HCT116 (cell line): ENCODE measurements at regions not wholly inside any gene's neighbourhood (a gene's known extent, or its start where the extent isn't known, plus 50 kb on each side); places are given as distances from the start of the nearest gene placed in this dataset.

Source experiments
- ATAC-seq: fragments of 200-7000 bp; cut with Tn5 transposase; 2 replicates; pipeline ENCODE4 v1.9.1; 2020; ENCODE audit warnings: mild to moderate bottlenecking, moderate library complexity
- BruUV-seq: library from RNA; stranded (reverse); fragments of 400-500 nt; replicated peaks from 2 replicates; lab custom pipeline; 2021; lab: Mats Ljungman, UMichigan
- CTCF ChIA-PET: fragments of 300-600 bp; sonication (Branson Sonifier 250); formaldehyde crosslinking; loops from one replicate; lab custom pipeline; 2021; ENCODE audit warnings: antibody characterized with exemption; lab: Charles Lee
- POLR2A ChIA-PET: fragments of 300-600, 350-600 bp; sonication (Branson Sonifier 250); formaldehyde crosslinking; loops from one replicate; lab custom pipeline; 2021; ENCODE audit warnings: antibody characterized with exemption; lab: Charles Lee
- RAD21 ChIA-PET, 2 experiments: fragments of 300-600 bp; sonication (Branson Sonifier 250); formaldehyde crosslinking; loops; one replicate each; lab custom pipeline; 2023; ENCODE audit warnings: low total read pairs in 2 of 2; ENCODE audit not compliant: uncharacterized antibody in 2 of 2, unreplicated experiment in 2 of 2, low non-redundant PET in 1 of 2; lab: Charles Lee
- DNase-seq: peaks from one replicate; pipeline ENCODE4 v3.0.0-alpha.2; 2010; ENCODE audit warnings: low read depth, low spot score
- H2AFZ ChIP-seq: fragments of 200-600 bp; shearing (Covaris generic), sonication (generic); 2 replicates; pipeline ENCODE4 v1.6.1; 2017; ENCODE audit warnings: low read depth, mixed run types, mixed read lengths, antibody characterized with exemption, low read length; ENCODE audit not compliant: poor library complexity, severe bottlenecking
- H3K27ac ChIP-seq: 2 replicates; pipeline ENCODE4 v1.5.1; 2012; ENCODE audit warnings: low read depth, low read length
- H3K27me3 ChIP-seq: fragments of 200-600 bp; sonication (generic); 2 replicates; pipeline ENCODE4 v1.6.1; 2016; ENCODE audit warnings: mixed run types, low read length, mixed read lengths; ENCODE audit not compliant: insufficient read depth
- H3K36me3 ChIP-seq, 2 experiments: fragments of 200-500 bp in 1 of 2; fragments of 200-600 bp in 1 of 2; sonication (Bioruptor generic) in 1 of 2; sonication (generic) in 1 of 2; 2 replicates each; pipeline versions ENCODE4 v1.5.1 to v1.6.1; 2014 to 2016; ENCODE audit warnings: low read length in 2 of 2, inconsistent platforms in 1 of 2, mixed read lengths in 1 of 2, mixed run types in 1 of 2; ENCODE audit not compliant: insufficient read depth in 2 of 2, control insufficient read depth in 1 of 2
- H3K4me1 ChIP-seq, 2 experiments: fragments of 200-600 bp in 1 of 2; sonication (generic) in 1 of 2; 2 replicates each; pipeline versions ENCODE4 v1.5.1 to v1.6.1; 2012 to 2017; ENCODE audit warnings: low read length in 2 of 2, inconsistent platforms in 1 of 2, mild to moderate bottlenecking in 1 of 2, mixed read lengths in 1 of 2, mixed run types in 1 of 2, moderate library complexity in 1 of 2; ENCODE audit not compliant: insufficient read depth in 2 of 2, control insufficient read depth in 1 of 2
- H3K4me2 ChIP-seq: fragments of 200-600 bp; sonication (generic); 2 replicates; pipeline ENCODE4 v1.6.1; 2017; ENCODE audit warnings: mixed run types, low read length, mixed read lengths
- H3K4me3 ChIP-seq, 2 experiments: fragments of 200-600 bp in 1 of 2; sonication (generic) in 1 of 2; replicated peaks in 1 of 2; 2 replicates each; pipeline ENCODE4 v1.5.1; 2011 to 2016; ENCODE audit warnings: low read length in 2 of 2, control low read depth in 1 of 2, low read depth in 1 of 2, mild to moderate bottlenecking in 1 of 2, mixed read lengths in 1 of 2, mixed run types in 1 of 2
- H3K79me2 ChIP-seq: fragments of 200-600 bp; sonication (generic); 2 replicates; pipeline ENCODE4 v1.6.1; 2017; ENCODE audit warnings: mild to moderate bottlenecking, mixed run types, low read length, moderate library complexity, mixed read lengths; ENCODE audit not compliant: insufficient read depth
- H3K9ac ChIP-seq: fragments of 200-600 bp; sonication (generic); 2 replicates; pipeline ENCODE4 v1.6.1; 2016; ENCODE audit warnings: low read length, mixed read lengths
- H3K9me2 ChIP-seq: fragments of 200-600 bp; sonication (generic), shearing (Covaris generic); 2 replicates; pipeline ENCODE4 v1.6.1; 2017; ENCODE audit warnings: mixed run types, mild to moderate bottlenecking, moderate library complexity; ENCODE audit not compliant: insufficient read depth
- H3K9me3 ChIP-seq, 2 experiments: fragments of 200-500 bp in 1 of 2; fragments of 200-600 bp in 1 of 2; sonication (Bioruptor generic) in 1 of 2; sonication (generic) in 1 of 2; 2 replicates each; pipeline ENCODE4 v1.6.1; 2014 to 2017; ENCODE audit warnings: low read length in 2 of 2, mixed read lengths in 2 of 2, inconsistent platforms in 1 of 2, low read depth in 1 of 2, mild to moderate bottlenecking in 1 of 2, mixed run types in 1 of 2, moderate library complexity in 1 of 2; ENCODE audit not compliant: control insufficient read depth in 1 of 2, insufficient read depth in 1 of 2
- H4K20me1 ChIP-seq: fragments of 200-600 bp; sonication (generic), shearing (Covaris generic); 2 replicates; pipeline ENCODE4 v1.6.1; 2017; ENCODE audit warnings: mixed run types, mild to moderate bottlenecking, moderate library complexity; ENCODE audit not compliant: insufficient read depth
- CBX3 ChIP-seq: IDR thresholded peaks from 2 replicates; pipeline ENCODE4 v1.6.1; 2012; ENCODE audit warnings: low read depth
- EGR1 ChIP-seq: IDR thresholded peaks from 2 replicates; pipeline ENCODE4 v1.6.1; 2012; ENCODE audit warnings: low read depth
- ELF1 ChIP-seq: IDR thresholded peaks from 2 replicates; pipeline ENCODE4 v1.6.1; 2012; ENCODE audit warnings: low read depth, borderline replicate concordance
- EZH2phosphoT487 ChIP-seq: fragments of 200-600 bp; IDR thresholded peaks from 2 replicates; pipeline ENCODE4 v1.6.1; 2018; ENCODE audit warnings: antibody characterized with exemption, borderline replicate concordance
- JUND ChIP-seq: IDR thresholded peaks from 2 replicates; pipeline ENCODE4 v1.6.1; 2012
- POLR2A ChIP-seq: IDR thresholded peaks from 2 replicates; pipeline ENCODE4 v1.7.0; 2011; ENCODE audit warnings: borderline replicate concordance; ENCODE audit not compliant: insufficient read depth, insufficient read length; ENCODE audit errors: extremely low read depth
- POLR2AphosphoS5 ChIP-seq: IDR thresholded peaks from 2 replicates; pipeline ENCODE4 v1.6.1; 2011; ENCODE audit warnings: mild to moderate bottlenecking, low read depth, low read length, moderate library complexity
- SIN3A ChIP-seq: IDR thresholded peaks from 2 replicates; pipeline ENCODE4 v1.6.1; 2012; ENCODE audit warnings: low read depth
- YY1 ChIP-seq: IDR thresholded peaks from 2 replicates; pipeline ENCODE4 v1.6.1; 2011; ENCODE audit warnings: low read length, low read depth, moderate library complexity, mild to moderate bottlenecking; ENCODE audit not compliant: insufficient replicate concordance; ENCODE audit errors: extremely low read depth
- ZFX ChIP-seq: fragments of 450-650 bp; IDR thresholded peaks from 2 replicates; pipeline ENCODE4 v1.6.1; 2017
- ZNF274 ChIP-seq: fragments of 200-500 bp; sonication (Bioruptor generic); IDR thresholded peaks from 2 replicates; pipeline ENCODE4 v1.6.1; 2014; ENCODE audit warnings: mild to moderate bottlenecking, low read depth, low read length, inconsistent platforms
- intact Hi-C: fragments of 100-400 bp; cut with micrococcal nuclease; formaldehyde crosslinking; loops from 2 replicates; pipeline ENCODE4 v1.10.0; 2022
- TF ChIP-seq, protein P1 (sequence below), 3 experiments: fragments of 200-600 bp in 1 of 3; sonication (generic) in 1 of 3; IDR thresholded peaks in 2 of 3; conservative IDR thresholded peaks in 1 of 3; 2 replicates each; pipeline ENCODE4 v1.5.1; 2012 to 2017; ENCODE audit warnings: low read depth in 2 of 3, low read length in 2 of 3, antibody characterized with exemption in 1 of 3, borderline replicate concordance in 1 of 3, control low read depth in 1 of 3, mild to moderate bottlenecking in 1 of 3, mixed read lengths in 1 of 3, mixed run types in 1 of 3, moderate library complexity in 1 of 3; ENCODE audit not compliant: insufficient read depth in 1 of 3
- TF ChIP-seq, protein P2 (sequence below): IDR thresholded peaks from 2 replicates; pipeline ENCODE4 v1.6.1; 2011; ENCODE audit warnings: mild to moderate bottlenecking, low read length, moderate library complexity; ENCODE audit not compliant: insufficient replicate concordance; ENCODE audit errors: extremely low read depth

DNA sequence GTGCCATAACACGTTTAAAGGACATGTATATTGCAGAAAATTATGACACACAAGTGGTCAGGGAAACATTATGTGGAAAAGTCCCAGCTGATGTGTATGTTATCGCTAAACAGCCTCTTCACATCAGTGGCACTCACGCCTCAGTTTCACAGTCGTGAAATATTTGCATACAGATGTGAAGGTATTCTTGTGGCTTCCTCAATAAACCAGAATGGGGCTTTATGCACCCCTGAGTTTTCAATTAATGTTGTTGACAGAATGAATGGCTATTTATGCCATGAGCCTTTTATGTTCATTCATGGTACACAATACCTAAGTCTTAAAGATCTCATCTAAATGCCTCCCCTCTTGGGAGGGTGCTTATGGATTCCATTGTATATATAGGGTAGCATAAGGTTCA is 202.1 kb upstream of the ADGRL2 start:
- no peak overlapping the region for H3K9ac ChIP-seq
- H3K27ac ChIP-seq: no peak overlapping the region
- H2AFZ ChIP-seq: no peak overlapping the region
- no TSS peak for BruUV-seq
- no peak for ATAC-seq
- H4K20me1 ChIP-seq: no peaks in the 10 kb centered on the region
- H3K79me2 ChIP-seq: no peaks in the 10 kb centered on the region
- H3K27me3 ChIP-seq: no peaks in the 10 kb centered on the region
- POLR2A ChIA-PET: no interaction called here
- H3K9me2 ChIP-seq: no peaks in the 10 kb centered on the region
- no peak overlapping the region for H3K4me3 ChIP-seq
- TF ChIP-seq JUND: no peak
- TF ChIP-seq YY1: no peak
- no peak for TF ChIP-seq EGR1
- TF ChIP-seq ZFX: no peak
- TF ChIP-seq POLR2AphosphoS5: no peak
- TF ChIP-seq SIN3A: no peak
- H3K9me3 ChIP-seq: no peaks in the 10 kb centered on the region
- no peaks in the 10 kb centered on the region for H3K36me3 ChIP-seq
- no peak for DNase-seq
- RAD21 ChIA-PET: no interaction called here
- no peaks in the 10 kb centered on the region for H3K4me1 ChIP-seq
- H3K4me2 ChIP-seq: no peak overlapping the region
- CTCF ChIA-PET: no interaction called here
- intact Hi-C loops: no loop called here

DNA sequence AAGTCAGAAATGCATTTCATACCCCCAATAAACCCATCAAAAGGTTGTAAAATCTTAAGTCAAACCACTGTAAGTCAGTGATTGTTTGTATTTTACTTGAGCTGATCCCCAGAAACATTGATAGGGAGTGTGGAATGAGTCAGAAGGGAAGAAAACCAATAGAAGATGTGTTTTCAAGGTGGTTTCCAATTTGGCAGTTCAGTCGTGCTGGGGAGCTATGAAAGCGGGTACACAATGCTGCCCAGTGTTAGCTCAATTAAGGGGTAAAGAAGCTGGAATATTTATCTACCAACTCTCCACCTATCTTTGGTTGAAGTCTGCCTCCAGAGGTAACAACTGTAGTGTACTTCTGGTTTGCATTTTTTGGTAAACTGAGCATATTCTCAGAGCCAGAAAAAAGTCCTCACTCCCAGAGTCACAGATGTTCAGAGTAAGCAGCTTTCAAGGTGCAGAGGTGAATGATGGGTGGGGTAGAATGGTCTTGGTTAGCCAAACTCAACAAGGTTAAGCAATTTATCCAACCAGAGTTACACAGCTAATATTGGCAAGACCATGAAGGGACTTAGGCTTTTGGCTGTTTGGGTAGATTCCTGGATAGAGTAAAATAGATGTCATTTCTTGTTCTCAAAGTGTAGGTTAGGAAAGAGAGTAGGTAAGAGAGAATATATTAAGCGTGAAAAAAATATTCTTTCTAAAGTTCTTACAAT is 202.9 kb upstream of the ADGRL2 start:
- no peaks in the 10 kb centered on the region for H4K20me1 ChIP-seq
- H3K36me3 ChIP-seq: no peaks in the 10 kb centered on the region
- no peaks in the 10 kb centered on the region for H3K27me3 ChIP-seq
- ChIA-PET RAD21 (no interaction called here), CTCF (no interaction called here), POLR2A (no interaction called here)
- no peaks in the 10 kb centered on the region for H3K4me1 ChIP-seq
- no peak overlapping the region for H2AFZ ChIP-seq
- ATAC-seq (no peak), DNase-seq (no peak)
- H3K79me2 ChIP-seq: no peaks in the 10 kb centered on the region
- no peak overlapping the region for H3K4me2 ChIP-seq
- H3K4me3 ChIP-seq: no peak overlapping the region
- H3K9me2 ChIP-seq: no peaks in the 10 kb centered on the region
- intact Hi-C loops: no loop called here
- H3K9me3 ChIP-seq: no peaks in the 10 kb centered on the region
- H3K27ac ChIP-seq: no peak overlapping the region
- no peak overlapping the region for H3K9ac ChIP-seq
- BruUV-seq: no TSS peak
- TF ChIP-seq YY1: no peak
- TF ChIP-seq ZNF274: no peak
- TF ChIP-seq ELF1: no peak
- no peak for TF ChIP-seq EZH2phosphoT487
- TF ChIP-seq, protein P1, sequence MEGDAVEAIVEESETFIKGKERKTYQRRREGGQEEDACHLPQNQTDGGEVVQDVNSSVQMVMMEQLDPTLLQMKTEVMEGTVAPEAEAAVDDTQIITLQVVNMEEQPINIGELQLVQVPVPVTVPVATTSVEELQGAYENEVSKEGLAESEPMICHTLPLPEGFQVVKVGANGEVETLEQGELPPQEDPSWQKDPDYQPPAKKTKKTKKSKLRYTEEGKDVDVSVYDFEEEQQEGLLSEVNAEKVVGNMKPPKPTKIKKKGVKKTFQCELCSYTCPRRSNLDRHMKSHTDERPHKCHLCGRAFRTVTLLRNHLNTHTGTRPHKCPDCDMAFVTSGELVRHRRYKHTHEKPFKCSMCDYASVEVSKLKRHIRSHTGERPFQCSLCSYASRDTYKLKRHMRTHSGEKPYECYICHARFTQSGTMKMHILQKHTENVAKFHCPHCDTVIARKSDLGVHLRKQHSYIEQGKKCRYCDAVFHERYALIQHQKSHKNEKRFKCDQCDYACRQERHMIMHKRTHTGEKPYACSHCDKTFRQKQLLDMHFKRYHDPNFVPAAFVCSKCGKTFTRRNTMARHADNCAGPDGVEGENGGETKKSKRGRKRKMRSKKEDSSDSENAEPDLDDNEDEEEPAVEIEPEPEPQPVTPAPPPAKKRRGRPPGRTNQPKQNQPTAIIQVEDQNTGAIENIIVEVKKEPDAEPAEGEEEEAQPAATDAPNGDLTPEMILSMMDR (IDR thresholded peaks at IDR 0.05 in 2 of 3, conservative IDR thresholded peaks at IDR 0.05 in 1 of 3; ENCODE audit: borderline replicate concordance in 1 of 3, insufficient read depth in 1 of 3, low read depth in 2 of 3, low read length in 2 of 3): no peak
- no peak for TF ChIP-seq SIN3A
- TF ChIP-seq POLR2AphosphoS5: no peak
- TF ChIP-seq ZFX: no peak
- TF ChIP-seq, protein P2, sequence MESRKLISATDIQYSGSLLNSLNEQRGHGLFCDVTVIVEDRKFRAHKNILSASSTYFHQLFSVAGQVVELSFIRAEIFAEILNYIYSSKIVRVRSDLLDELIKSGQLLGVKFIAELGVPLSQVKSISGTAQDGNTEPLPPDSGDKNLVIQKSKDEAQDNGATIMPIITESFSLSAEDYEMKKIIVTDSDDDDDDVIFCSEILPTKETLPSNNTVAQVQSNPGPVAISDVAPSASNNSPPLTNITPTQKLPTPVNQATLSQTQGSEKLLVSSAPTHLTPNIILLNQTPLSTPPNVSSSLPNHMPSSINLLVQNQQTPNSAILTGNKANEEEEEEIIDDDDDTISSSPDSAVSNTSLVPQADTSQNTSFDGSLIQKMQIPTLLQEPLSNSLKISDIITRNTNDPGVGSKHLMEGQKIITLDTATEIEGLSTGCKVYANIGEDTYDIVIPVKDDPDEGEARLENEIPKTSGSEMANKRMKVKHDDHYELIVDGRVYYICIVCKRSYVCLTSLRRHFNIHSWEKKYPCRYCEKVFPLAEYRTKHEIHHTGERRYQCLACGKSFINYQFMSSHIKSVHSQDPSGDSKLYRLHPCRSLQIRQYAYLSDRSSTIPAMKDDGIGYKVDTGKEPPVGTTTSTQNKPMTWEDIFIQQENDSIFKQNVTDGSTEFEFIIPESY: no peak
- no peak for TF ChIP-seq CBX3
- no peak for TF ChIP-seq POLR2A
